ENCODE measurements at regions not wholly inside any gene's neighbourhood (a gene's known extent, or its start where the extent isn't known, plus 50 kb on each side); places are given as distances from the start of the nearest gene placed in this dataset.

DNA sequence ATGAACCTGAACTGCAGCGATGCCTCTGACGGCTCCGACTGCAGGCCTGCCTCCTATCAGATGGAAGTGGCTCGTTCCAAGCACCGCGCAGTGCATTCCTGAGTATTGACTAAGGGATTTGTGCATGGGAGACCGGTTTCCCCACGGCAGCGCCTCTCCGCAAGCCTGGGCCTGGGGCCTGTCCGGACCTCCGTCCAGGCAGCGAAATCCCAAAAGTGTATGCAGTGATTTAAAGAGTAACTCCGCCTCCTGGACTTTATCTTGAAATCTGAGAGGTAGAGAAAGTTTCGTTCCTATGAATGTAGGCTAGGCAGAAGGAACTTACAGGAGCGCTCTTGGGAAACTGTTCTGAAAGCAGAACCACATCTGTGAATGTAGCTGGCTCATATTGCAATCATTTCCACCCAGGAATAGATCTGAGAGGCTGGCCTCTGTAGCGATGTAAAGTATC is 106.2 kb upstream of the CELF2 start:
- Histone ChIP-seq H3K9me3 (ENCODE audit: insufficient read depth, low read length) (no peaks in the 10 kb centered on the region), H3K9me2 (replicated peaks; ENCODE audit: insufficient read depth, low read length) (no peaks in the 10 kb centered on the region), H3K4me3 (ENCODE audit: insufficient read depth, low read length, poor library complexity, severe bottlenecking) (no peak overlapping the region), H3K36me3 (ENCODE audit: low read length) (no peaks in the 10 kb centered on the region), H2AFZ (ENCODE audit: low read depth, low read length, severe bottlenecking) (no peak overlapping the region), H4K20me1 (ENCODE audit: low read depth, low read length) (no peaks in the 10 kb centered on the region), H3K4me2 (ENCODE audit: low read depth, low read length, poor library complexity, severe bottlenecking) (no peak overlapping the region), H3F3A (ENCODE audit: insufficient read depth) (no peaks in the 10 kb centered on the region), H3K79me2 (ENCODE audit: insufficient read depth, low read length) (no peaks in the 10 kb centered on the region), H3K9ac (ENCODE audit: low read length) (no peak overlapping the region), H3K27me3 (ENCODE audit: low read length) (no peaks in the 10 kb centered on the region), H3K27ac (ENCODE audit: low read depth, low read length) (no peak overlapping the region)
- TF ChIP-seq, protein P1, sequence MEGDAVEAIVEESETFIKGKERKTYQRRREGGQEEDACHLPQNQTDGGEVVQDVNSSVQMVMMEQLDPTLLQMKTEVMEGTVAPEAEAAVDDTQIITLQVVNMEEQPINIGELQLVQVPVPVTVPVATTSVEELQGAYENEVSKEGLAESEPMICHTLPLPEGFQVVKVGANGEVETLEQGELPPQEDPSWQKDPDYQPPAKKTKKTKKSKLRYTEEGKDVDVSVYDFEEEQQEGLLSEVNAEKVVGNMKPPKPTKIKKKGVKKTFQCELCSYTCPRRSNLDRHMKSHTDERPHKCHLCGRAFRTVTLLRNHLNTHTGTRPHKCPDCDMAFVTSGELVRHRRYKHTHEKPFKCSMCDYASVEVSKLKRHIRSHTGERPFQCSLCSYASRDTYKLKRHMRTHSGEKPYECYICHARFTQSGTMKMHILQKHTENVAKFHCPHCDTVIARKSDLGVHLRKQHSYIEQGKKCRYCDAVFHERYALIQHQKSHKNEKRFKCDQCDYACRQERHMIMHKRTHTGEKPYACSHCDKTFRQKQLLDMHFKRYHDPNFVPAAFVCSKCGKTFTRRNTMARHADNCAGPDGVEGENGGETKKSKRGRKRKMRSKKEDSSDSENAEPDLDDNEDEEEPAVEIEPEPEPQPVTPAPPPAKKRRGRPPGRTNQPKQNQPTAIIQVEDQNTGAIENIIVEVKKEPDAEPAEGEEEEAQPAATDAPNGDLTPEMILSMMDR (IDR thresholded peaks at IDR 0.05; ENCODE audit: insufficient read depth, low read length, poor library complexity, severe bottlenecking) = no peak

DNA sequence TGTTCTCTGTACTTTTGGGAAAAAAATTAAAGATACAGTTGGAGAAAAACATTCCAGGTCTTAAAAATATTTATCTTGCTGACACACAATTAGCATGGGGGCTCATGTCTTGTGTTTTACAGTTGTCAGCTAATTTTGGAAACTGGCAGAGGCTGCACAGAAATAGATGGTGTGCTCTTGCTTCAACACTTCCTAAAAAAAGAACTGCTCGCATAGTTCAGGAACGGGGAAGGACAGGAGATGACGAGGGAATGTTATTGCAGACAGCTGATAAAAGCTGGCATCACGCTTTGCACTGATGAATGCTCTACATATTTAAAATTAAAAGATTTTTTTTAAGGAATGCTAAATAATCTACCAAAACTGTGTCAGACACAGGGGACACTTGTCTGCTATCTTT is 103.5 kb upstream of the CELF2 start:
- Histone ChIP-seq H3K9ac (ENCODE audit: low read length) (no peak overlapping the region), H3K9me3 (ENCODE audit: insufficient read depth, low read length) (no peaks in the 10 kb centered on the region), H3F3A (ENCODE audit: insufficient read depth) (no peaks in the 10 kb centered on the region), H3K4me3 (ENCODE audit: insufficient read depth, low read length, poor library complexity, severe bottlenecking) (no peak overlapping the region), H3K27ac (ENCODE audit: low read depth, low read length) (no peak overlapping the region), H3K9me2 (replicated peaks; ENCODE audit: insufficient read depth, low read length) (no peaks in the 10 kb centered on the region), H3K4me2 (ENCODE audit: low read depth, low read length, poor library complexity, severe bottlenecking) (no peak overlapping the region), H4K20me1 (ENCODE audit: low read depth, low read length) (no peaks in the 10 kb centered on the region), H3K27me3 (ENCODE audit: low read length) (no peaks in the 10 kb centered on the region), H2AFZ (ENCODE audit: low read depth, low read length, severe bottlenecking) (no peak overlapping the region), H3K79me2 (ENCODE audit: insufficient read depth, low read length) (no peaks in the 10 kb centered on the region), H3K36me3 (ENCODE audit: low read length) (no peaks in the 10 kb centered on the region)
- TF ChIP-seq EZH2phosphoT487 (conservative IDR thresholded peaks at IDR 0.05; ENCODE audit: low read length) = no peak
- TF ChIP-seq, protein P1 (IDR thresholded peaks at IDR 0.05; ENCODE audit: insufficient read depth, low read length, poor library complexity, severe bottlenecking) = no peak

DNA sequence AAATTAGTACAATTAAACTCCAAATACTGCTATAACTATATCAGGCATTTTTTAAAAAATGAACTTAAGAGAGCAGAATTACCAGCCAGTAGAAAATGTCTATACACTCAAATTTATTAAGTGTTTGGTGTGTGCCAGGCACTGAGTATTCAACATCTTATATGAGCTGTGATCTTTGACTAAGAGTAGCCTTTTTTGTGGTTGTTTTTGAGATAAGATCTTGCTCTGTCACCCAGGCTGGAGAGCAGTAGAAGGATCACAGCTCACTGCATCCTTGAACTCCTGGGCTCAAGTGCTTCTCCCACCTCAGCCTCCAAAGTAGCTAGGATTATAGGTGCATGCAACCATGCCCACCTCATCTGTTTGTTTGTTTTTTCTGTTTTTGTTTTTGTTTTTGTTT is 102.5 kb upstream of the CELF2 start:
- H4K20me1 ChIP-seq (ENCODE audit: low read depth, low read length) = no peaks in the 10 kb centered on the region
- no peaks in the 10 kb centered on the region for H3K9me3 ChIP-seq (ENCODE audit: insufficient read depth, low read length)
- H3K9me2 ChIP-seq (replicated peaks; ENCODE audit: insufficient read depth, low read length) = no peaks in the 10 kb centered on the region
- H3K36me3 ChIP-seq (ENCODE audit: low read length) = no peaks in the 10 kb centered on the region
- H3K79me2 ChIP-seq (ENCODE audit: insufficient read depth, low read length) = no peaks in the 10 kb centered on the region
- H3F3A ChIP-seq (ENCODE audit: insufficient read depth) = no peaks in the 10 kb centered on the region
- H3K4me2 ChIP-seq (ENCODE audit: low read depth, low read length, poor library complexity, severe bottlenecking) = no peak overlapping the region
- H3K9ac ChIP-seq (ENCODE audit: low read length) = no peak overlapping the region
- no peak overlapping the region for H3K4me3 ChIP-seq (ENCODE audit: insufficient read depth, low read length, poor library complexity, severe bottlenecking)
- no peak overlapping the region for H3K27ac ChIP-seq (ENCODE audit: low read depth, low read length)
- no peak overlapping the region for H2AFZ ChIP-seq (ENCODE audit: low read depth, low read length, severe bottlenecking)
- no peaks in the 10 kb centered on the region for H3K27me3 ChIP-seq (ENCODE audit: low read length)
- TF ChIP-seq, protein P1 (IDR thresholded peaks at IDR 0.05; ENCODE audit: insufficient read depth, low read length, poor library complexity, severe bottlenecking) = no peak
- TF ChIP-seq EZH2phosphoT487 (conservative IDR thresholded peaks at IDR 0.05; ENCODE audit: low read length) = no peak

DNA sequence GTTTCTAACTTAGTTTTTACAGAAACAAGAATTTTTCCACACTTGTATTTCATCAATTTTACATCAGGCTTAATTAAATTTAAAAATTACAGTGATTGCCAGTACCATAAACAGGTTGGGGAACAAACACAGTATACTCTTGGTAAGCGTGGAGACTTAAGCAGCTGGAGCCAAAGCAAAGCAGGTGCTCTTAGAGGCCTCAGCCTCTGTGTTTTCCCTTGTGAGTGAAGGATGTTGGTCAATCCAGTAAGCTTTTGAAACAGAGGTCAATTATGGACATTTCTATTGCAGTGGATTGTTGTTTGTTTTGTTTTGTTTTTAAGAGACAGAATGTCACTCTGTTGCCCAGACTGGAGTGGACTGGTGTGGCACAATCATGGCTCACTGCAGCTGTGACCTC is 100.6 kb upstream of the CELF2 start:
- no peaks in the 10 kb centered on the region for H4K20me1 ChIP-seq (ENCODE audit: low read depth, low read length)
- no peak overlapping the region for H3K4me3 ChIP-seq (ENCODE audit: insufficient read depth, low read length, poor library complexity, severe bottlenecking)
- no peak overlapping the region for H3K27ac ChIP-seq (ENCODE audit: low read depth, low read length)
- no peaks in the 10 kb centered on the region for H3F3A ChIP-seq (ENCODE audit: insufficient read depth)
- no peak overlapping the region for H3K4me2 ChIP-seq (ENCODE audit: low read depth, low read length, poor library complexity, severe bottlenecking)
- no peaks in the 10 kb centered on the region for H3K9me2 ChIP-seq (replicated peaks; ENCODE audit: insufficient read depth, low read length)
- H3K27me3 ChIP-seq (ENCODE audit: low read length) = no peaks in the 10 kb centered on the region
- H3K36me3 ChIP-seq (ENCODE audit: low read length) = no peaks in the 10 kb centered on the region
- no peak overlapping the region for H3K9ac ChIP-seq (ENCODE audit: low read length)
- H3K79me2 ChIP-seq (ENCODE audit: insufficient read depth, low read length) = no peaks in the 10 kb centered on the region
- no peaks in the 10 kb centered on the region for H3K9me3 ChIP-seq (ENCODE audit: insufficient read depth, low read length)
- no peak overlapping the region for H2AFZ ChIP-seq (ENCODE audit: low read depth, low read length, severe bottlenecking)
- TF ChIP-seq, protein P1 (IDR thresholded peaks at IDR 0.05; ENCODE audit: insufficient read depth, low read length, poor library complexity, severe bottlenecking) = no peak
- no peak for TF ChIP-seq EZH2phosphoT487 (conservative IDR thresholded peaks at IDR 0.05; ENCODE audit: low read length)
